A549 (cell line): ENCODE measurements at regions not wholly inside any gene's neighbourhood (a gene's known extent, or its start where the extent isn't known, plus 50 kb on each side); places are given as distances from the start of the nearest gene placed in this dataset.

Experiments
- ATAC-seq, 2 experiments: fragments of 200-7000 bp in 1 of 2; fragments of >200 bp in 1 of 2; cut with Nextera tagmentation in 1 of 2; cut with Tn5 transposase in 1 of 2; 3 replicates each; pipeline versions ENCODE4 v1.8.0 to v1.9.1; 2018 to 2020; ENCODE audit warnings: mild to moderate bottlenecking in 1 of 2, moderate library complexity in 1 of 2
- CTCF ChIA-PET: fragments of 300-600 bp; sonication (Branson Sonifier 250); formaldehyde crosslinking; extraction: SDS; loops from one replicate; lab custom pipeline; 2021; ENCODE audit warnings: antibody characterized with exemption, inconsistent platforms; lab: Yijun Ruan, JAX
- POLR2A ChIA-PET: fragments of 350-600 bp; formaldehyde crosslinking; extraction: SDS; loops from one replicate; lab custom pipeline; 2021; ENCODE audit warnings: antibody characterized with exemption, inconsistent platforms; lab: Yijun Ruan, JAX
- DNase-seq, 2 experiments: peaks; one replicate each; pipeline versions ENCODE4 v3.0.0 to v3.0.0-alpha.2; 2011 to 2016; ENCODE audit warnings: low read depth in 1 of 2, low spot score in 1 of 2
- FAIRE-seq: peaks from 2 replicates; lab custom pipeline; 2011; peaks lifted over from hg19 to GRCh38; lab: Jason Lieb, UNC
- H3K27ac ChIP-seq, 2 experiments: fragments of >200 bp; sonication (Bioruptor Twin); formaldehyde crosslinking; 3 replicates each; pipeline ENCODE4 v1.5.1; 2016 to 2017
- H3K4me1 ChIP-seq: fragments of >200 bp; sonication (Bioruptor Twin); formaldehyde crosslinking; 3 replicates; pipeline ENCODE4 v1.6.1; 2016
- H3K4me2 ChIP-seq: fragments of >200 bp; sonication (Bioruptor Twin); formaldehyde crosslinking; 3 replicates; pipeline ENCODE4 v1.6.1; 2016
- H3K4me3 ChIP-seq: fragments of >200 bp; sonication (Bioruptor Twin); formaldehyde crosslinking; 3 replicates; pipeline ENCODE4 v1.5.1; 2016
- H3K9me3 ChIP-seq: fragments of >200 bp; sonication (Bioruptor Twin); formaldehyde crosslinking; 3 replicates; pipeline ENCODE4 v1.6.1; 2016
- BHLHE40 ChIP-seq: IDR thresholded peaks from 2 replicates; pipeline ENCODE4 v1.6.1; 2012; ENCODE audit warnings: low read depth, low read length, inconsistent platforms
- CEBPB ChIP-seq, 2 experiments: fragments of >200 bp in 1 of 2; sonication (Bioruptor Twin) in 1 of 2; formaldehyde crosslinking in 1 of 2; IDR thresholded peaks; 2 replicates each; pipeline ENCODE4 v1.6.1; 2012 to 2016
- CHD4 ChIP-seq: fragments of 200-600 bp; sonication (generic); IDR thresholded peaks from 2 replicates; pipeline ENCODE4 v1.6.1; 2016; ENCODE audit warnings: antibody characterized with exemption, mild to moderate bottlenecking, borderline replicate concordance
- EHMT2 ChIP-seq: fragments of 200-600 bp; sonication (generic); IDR thresholded peaks from 2 replicates; pipeline ENCODE4 v1.6.1; 2016; ENCODE audit warnings: antibody characterized with exemption, low read depth, mild to moderate bottlenecking, moderate library complexity
- EP300 ChIP-seq, 2 experiments: fragments of >200 bp; sonication (Bioruptor Twin); formaldehyde crosslinking; IDR thresholded peaks; 2 replicates in 1 of 2; 3 replicates in 1 of 2; pipeline ENCODE4 v1.6.1; 2016 to 2017
- FOSB ChIP-seq: fragments of 250-450 bp; sonication (Bioruptor Pico); IDR thresholded peaks from 2 replicates; pipeline ENCODE4 v1.5.0; 2020; ENCODE audit warnings: mild to moderate bottlenecking, moderate library complexity
- FOXS1 ChIP-seq: fragments of 250-450 bp; sonication (Bioruptor Pico); IDR thresholded peaks from 2 replicates; pipeline ENCODE4 v1.5.0; 2020; ENCODE audit warnings: mild to moderate bottlenecking, moderate library complexity
- GATA3 ChIP-seq: IDR thresholded peaks from 2 replicates; pipeline ENCODE4 v1.6.1; 2012; ENCODE audit warnings: borderline replicate concordance
- HDAC2 ChIP-seq: fragments of 200-600 bp; sonication (generic); IDR thresholded peaks from 2 replicates; pipeline ENCODE4 v1.6.1; 2016
- HEYL ChIP-seq: fragments of 250-450 bp; sonication (Bioruptor Pico); IDR thresholded peaks from 2 replicates; pipeline ENCODE4 v1.8.0; 2021; ENCODE audit warnings: mild to moderate bottlenecking, moderate library complexity
- HOXA7 ChIP-seq: fragments of 250-450 bp; sonication (Bioruptor Pico); IDR thresholded peaks from 2 replicates; pipeline ENCODE4 v1.5.0; 2020; ENCODE audit warnings: mild to moderate bottlenecking, moderate library complexity
- HOXB13 ChIP-seq: fragments of 250-450 bp; sonication (Bioruptor Pico); IDR thresholded peaks from 2 replicates; pipeline ENCODE4 v1.5.0; 2020; ENCODE audit warnings: low read depth, mild to moderate bottlenecking, moderate library complexity
- HOXB5 ChIP-seq: fragments of 250-450 bp; sonication (Bioruptor Pico); IDR thresholded peaks from 2 replicates; pipeline ENCODE4 v1.5.0; 2020; ENCODE audit warnings: mild to moderate bottlenecking, moderate library complexity
- JUNB ChIP-seq: fragments of >200 bp; sonication (Bioruptor Twin); formaldehyde crosslinking; IDR thresholded peaks from 2 replicates; pipeline ENCODE4 v1.6.1; 2016
- PHF8 ChIP-seq: fragments of 200-600 bp; sonication (generic); IDR thresholded peaks from 2 replicates; pipeline ENCODE4 v1.6.1; 2016; ENCODE audit warnings: low read depth, mild to moderate bottlenecking, antibody characterized with exemption, moderate library complexity, borderline replicate concordance
- POLR2A ChIP-seq: IDR thresholded peaks from 2 replicates; pipeline ENCODE4 v1.6.1; 2012; ENCODE audit warnings: mild to moderate bottlenecking, low read length
- RAD21 ChIP-seq, 2 experiments: fragments of >200 bp in 1 of 2; sonication (Bioruptor Twin) in 1 of 2; formaldehyde crosslinking in 1 of 2; IDR thresholded peaks in 1 of 2; conservative IDR thresholded peaks in 1 of 2; 2 replicates in 1 of 2; 3 replicates in 1 of 2; pipeline ENCODE4 v1.6.1; 2012 to 2018; ENCODE audit warnings: inconsistent platforms in 1 of 2
- RARB ChIP-seq: fragments of 250-450 bp; sonication (Bioruptor Pico); IDR thresholded peaks from 2 replicates; pipeline ENCODE4 v1.8.0; 2021; ENCODE audit warnings: mild to moderate bottlenecking, moderate library complexity
- RCOR1 ChIP-seq: fragments of 150-350 bp; IDR thresholded peaks from 2 replicates; pipeline ENCODE4 v1.6.1; 2014; ENCODE audit warnings: antibody characterized with exemption, low read length, low read depth
- RNF2 ChIP-seq: fragments of 200-600 bp; sonication (generic); IDR thresholded peaks from 2 replicates; pipeline ENCODE4 v1.6.1; 2016; ENCODE audit warnings: low read depth, mild to moderate bottlenecking, antibody characterized with exemption, moderate library complexity, borderline replicate concordance
- SMC3 ChIP-seq: fragments of >200 bp; sonication (Bioruptor Twin); formaldehyde crosslinking; IDR thresholded peaks from 3 replicates; pipeline ENCODE4 v1.6.1; 2018; ENCODE audit warnings: inconsistent platforms
- ZFP36 ChIP-seq: fragments of 450-650 bp; IDR thresholded peaks from 2 replicates; pipeline ENCODE4 v1.6.1; 2014; ENCODE audit warnings: borderline replicate concordance; ENCODE audit not compliant: partially characterized antibody
- ZSCAN20 ChIP-seq: fragments of 250-450 bp; sonication (Bioruptor Pico); IDR thresholded peaks from 2 replicates; pipeline ENCODE4 v1.8.0; 2022; ENCODE audit warnings: mild to moderate bottlenecking, moderate library complexity
- WGBS: methylation state at CpG from one replicate; pipeline ENCODE4 v1.1.6; 2017; ENCODE audit errors: missing lambda C conversion rate; 5-methylcytosine and 5-hydroxymethylcytosine counted together
- TF ChIP-seq, protein P1 (sequence below): fragments of 150-350 bp; IDR thresholded peaks from 2 replicates; pipeline ENCODE4 v1.6.1; 2014; ENCODE audit warnings: low read depth, mild to moderate bottlenecking, low read length
- TF ChIP-seq, protein P2 (sequence below): fragments of 250-450 bp; sonication (Bioruptor Pico); IDR thresholded peaks from 2 replicates; pipeline ENCODE4 v1.5.0; 2021; ENCODE audit warnings: mild to moderate bottlenecking, moderate library complexity, borderline replicate concordance
- TF ChIP-seq, protein P3 (sequence below): IDR thresholded peaks from 2 replicates; pipeline ENCODE4 v1.6.1; 2012; ENCODE audit warnings: low read depth, borderline replicate concordance
- TF ChIP-seq, protein P4 (sequence below): IDR thresholded peaks from 2 replicates; pipeline ENCODE4 v1.6.1; 2012

DNA sequence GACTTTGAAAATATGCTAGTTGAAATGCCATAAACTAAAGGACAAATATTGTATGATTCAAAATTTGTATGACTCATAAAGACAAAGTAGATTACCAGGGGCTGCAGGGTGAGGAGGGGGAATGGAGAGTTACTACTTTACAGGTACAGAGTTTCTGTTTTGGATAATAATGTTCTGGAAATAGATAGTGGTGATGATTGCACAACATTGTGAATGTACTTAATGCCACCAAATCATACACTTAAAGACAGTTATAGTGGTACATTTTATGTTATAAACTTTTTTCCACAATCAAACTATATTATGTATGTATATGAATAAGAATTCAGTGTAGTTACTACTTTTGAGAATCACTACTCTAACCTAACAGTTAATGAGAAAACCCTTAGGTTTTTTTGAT is 368.1 kb downstream of the ZFHX3 start:
- POLR2A ChIA-PET, result no interaction called here
- Histone ChIP-seq H3K27ac (no peak overlapping the region; a peak in 1 of 6 replicates), H3K4me3 (no peak overlapping the region), H3K4me2 (no peak overlapping the region), H3K4me1 (no peaks in the 10 kb centered on the region; the same call in 2 of the 3 replicates)
- TF ChIP-seq SMC3, result no peak
- no peak for TF ChIP-seq RARB (CRISPR knock-in tag)
- TF ChIP-seq, protein P1, sequence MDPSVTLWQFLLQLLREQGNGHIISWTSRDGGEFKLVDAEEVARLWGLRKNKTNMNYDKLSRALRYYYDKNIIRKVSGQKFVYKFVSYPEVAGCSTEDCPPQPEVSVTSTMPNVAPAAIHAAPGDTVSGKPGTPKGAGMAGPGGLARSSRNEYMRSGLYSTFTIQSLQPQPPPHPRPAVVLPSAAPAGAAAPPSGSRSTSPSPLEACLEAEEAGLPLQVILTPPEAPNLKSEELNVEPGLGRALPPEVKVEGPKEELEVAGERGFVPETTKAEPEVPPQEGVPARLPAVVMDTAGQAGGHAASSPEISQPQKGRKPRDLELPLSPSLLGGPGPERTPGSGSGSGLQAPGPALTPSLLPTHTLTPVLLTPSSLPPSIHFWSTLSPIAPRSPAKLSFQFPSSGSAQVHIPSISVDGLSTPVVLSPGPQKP, result no peak
- no peak for TF ChIP-seq RAD21 (conservative IDR thresholded peaks at IDR 0.05 in 1 of 2, IDR thresholded peaks at IDR 0.05 in 1 of 2)
- TF ChIP-seq HOXA7 (CRISPR knock-in tag), result no peak
- TF ChIP-seq FOXS1 (CRISPR knock-in tag), result no peak
- TF ChIP-seq GATA3, result no peak
- TF ChIP-seq EHMT2, result no peak
- TF ChIP-seq CHD4, result no peak
- TF ChIP-seq HDAC2, result no peak
- TF ChIP-seq, protein P2, sequence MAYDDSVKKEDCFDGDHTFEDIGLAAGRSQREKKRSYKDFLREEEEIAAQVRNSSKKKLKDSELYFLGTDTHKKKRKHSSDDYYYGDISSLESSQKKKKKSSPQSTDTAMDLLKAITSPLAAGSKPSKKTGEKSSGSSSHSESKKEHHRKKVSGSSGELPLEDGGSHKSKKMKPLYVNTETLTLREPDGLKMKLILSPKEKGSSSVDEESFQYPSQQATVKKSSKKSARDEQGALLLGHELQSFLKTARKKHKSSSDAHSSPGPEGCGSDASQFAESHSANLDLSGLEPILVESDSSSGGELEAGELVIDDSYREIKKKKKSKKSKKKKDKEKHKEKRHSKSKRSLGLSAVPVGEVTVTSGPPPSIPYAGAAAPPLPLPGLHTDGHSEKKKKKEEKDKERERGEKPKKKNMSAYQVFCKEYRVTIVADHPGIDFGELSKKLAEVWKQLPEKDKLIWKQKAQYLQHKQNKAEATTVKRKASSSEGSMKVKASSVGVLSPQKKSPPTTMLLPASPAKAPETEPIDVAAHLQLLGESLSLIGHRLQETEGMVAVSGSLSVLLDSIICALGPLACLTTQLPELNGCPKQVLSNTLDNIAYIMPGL (CRISPR knock-in tag), result no peak
- no peak for TF ChIP-seq POLR2A
- TF ChIP-seq HOXB5, result no peak
- no peak for TF ChIP-seq BHLHE40
- TF ChIP-seq ZFP36, result no peak
- TF ChIP-seq FOSB (CRISPR knock-in tag), result no peak
- no peak for TF ChIP-seq EP300 (IDR thresholded peaks at IDR 0.05)
- TF ChIP-seq, all 56 proteins: peak for 0
- CTCF ChIA-PET, result no interaction called here
- H3K9me3 ChIP-seq, result 0 out of 3 replicates have a peak, but pooled peaks cover 8% of the 10 kb centered on the region
- FAIRE-seq, result no peak
- no peak for DNase-seq
- ATAC-seq, result no peak

DNA sequence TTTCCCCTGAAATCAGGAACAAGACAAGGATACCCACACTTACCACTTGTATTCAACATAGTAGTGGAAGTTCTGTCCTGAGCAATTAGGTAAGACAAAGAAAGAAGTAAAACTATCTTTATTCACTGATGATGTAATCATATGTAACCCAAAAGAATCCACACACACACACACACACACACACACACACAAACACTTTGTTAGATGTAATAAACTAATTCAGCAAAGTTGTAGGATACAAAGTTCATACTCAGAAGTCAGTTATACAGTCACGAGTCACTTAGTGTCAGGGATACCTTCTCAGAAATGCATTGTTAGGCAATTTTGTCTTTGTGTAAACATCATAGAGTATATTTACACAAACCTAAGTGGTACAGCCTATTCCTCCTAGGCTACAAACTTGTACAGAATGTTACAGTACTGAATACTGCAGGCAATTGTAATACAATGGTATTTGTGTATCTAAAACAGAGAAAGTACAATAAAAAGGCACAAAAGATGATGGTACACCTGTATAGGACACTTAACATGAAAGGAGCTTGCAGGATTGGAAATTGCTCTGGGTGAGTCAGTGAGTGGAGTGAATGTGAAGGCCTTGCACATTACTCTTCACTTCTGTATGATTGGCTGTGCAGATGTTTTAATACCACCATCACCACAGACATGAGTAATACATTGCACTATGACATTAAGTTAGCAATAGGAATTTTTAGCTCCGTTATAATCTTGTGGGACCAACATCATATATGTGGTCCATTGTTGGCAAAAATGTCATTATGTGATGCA is 370.1 kb downstream of the ZFHX3 start:
- Histone ChIP-seq H3K4me2 (no peak overlapping the region), H3K4me1 (no peaks in the 10 kb centered on the region; the same call in 2 of the 3 replicates), H3K4me3 (no peak overlapping the region), H3K27ac (peak overlapping the region in 1 of 2 experiments; percentile 49; a peak in 1 of 6 replicates), H3K9me3 (peaks cover 27% of the 10 kb centered on the region; the same call in 1 of the 3 replicates)
- ATAC-seq (no peak; a peak in 1 of 6 replicates), DNase-seq (no peak), FAIRE-seq (no peak)
- 38% methylated on average over 2 of the region's 2 CpGs for WGBS
- ChIA-PET POLR2A (no interaction called here), CTCF (interaction anchor here (0.6 kb wide), 1 partner anchor 39 kb away, joined by 4 read pairs; no protein-coding TSS in a partner anchor)
- TF ChIP-seq HOXB13, result no peak
- TF ChIP-seq, protein P3, sequence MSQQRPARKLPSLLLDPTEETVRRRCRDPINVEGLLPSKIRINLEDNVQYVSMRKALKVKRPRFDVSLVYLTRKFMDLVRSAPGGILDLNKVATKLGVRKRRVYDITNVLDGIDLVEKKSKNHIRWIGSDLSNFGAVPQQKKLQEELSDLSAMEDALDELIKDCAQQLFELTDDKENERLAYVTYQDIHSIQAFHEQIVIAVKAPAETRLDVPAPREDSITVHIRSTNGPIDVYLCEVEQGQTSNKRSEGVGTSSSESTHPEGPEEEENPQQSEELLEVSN, result no peak
- TF ChIP-seq RNF2, result no peak

DNA sequence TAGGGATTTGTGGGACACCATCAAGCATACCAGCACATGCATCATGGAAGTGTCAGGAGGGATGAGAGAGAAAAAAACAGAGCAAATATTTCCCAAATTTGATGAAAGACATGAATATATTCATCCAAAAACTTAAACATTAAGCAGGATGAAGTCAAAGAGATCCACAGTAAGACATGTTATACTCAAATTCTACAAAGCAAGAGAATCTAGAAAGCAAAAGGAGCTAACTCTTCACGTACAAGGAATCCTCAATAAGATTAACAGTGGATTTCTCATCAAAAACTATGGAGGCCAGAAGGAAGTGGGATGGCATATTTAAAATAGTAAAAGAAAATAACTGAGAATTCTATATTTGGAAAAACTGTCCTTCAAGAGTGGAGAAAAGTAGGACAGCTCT is 374.8 kb downstream of the ZFHX3 start:
- no peak overlapping the region for H3K27ac ChIP-seq
- no peak for FAIRE-seq
- CTCF ChIA-PET, result interaction anchor here (1.1 kb wide), 1 partner anchor 52 kb away, joined by 3 read pairs; no protein-coding TSS in a partner anchor
- H3K4me1 ChIP-seq, result no peaks in the 10 kb centered on the region
- peaks cover 42% of the 10 kb centered on the region; the same call in 2 of the 3 replicates for H3K9me3 ChIP-seq
- no peak overlapping the region for H3K4me3 ChIP-seq
- peak in 1 of 2 experiments; percentile 24 for DNase-seq
- no peak overlapping the region for H3K4me2 ChIP-seq
- no peak for ATAC-seq
- POLR2A ChIA-PET, result no interaction called here
- WGBS, result 57% methylated on average over 1 of the region's 1 CpG
- TF ChIP-seq PHF8 (no peak), FOSB (CRISPR knock-in tag) (no peak), ZSCAN20 (CRISPR knock-in tag) (no peak), RCOR1 (no peak), JUNB (no peak), HOXB5 (no peak), HOXA7 (CRISPR knock-in tag) (no peak), HEYL (no peak), BHLHE40 (no peak), CEBPB (IDR thresholded peaks at IDR 0.05) (no peak)
- TF ChIP-seq, protein P4, sequence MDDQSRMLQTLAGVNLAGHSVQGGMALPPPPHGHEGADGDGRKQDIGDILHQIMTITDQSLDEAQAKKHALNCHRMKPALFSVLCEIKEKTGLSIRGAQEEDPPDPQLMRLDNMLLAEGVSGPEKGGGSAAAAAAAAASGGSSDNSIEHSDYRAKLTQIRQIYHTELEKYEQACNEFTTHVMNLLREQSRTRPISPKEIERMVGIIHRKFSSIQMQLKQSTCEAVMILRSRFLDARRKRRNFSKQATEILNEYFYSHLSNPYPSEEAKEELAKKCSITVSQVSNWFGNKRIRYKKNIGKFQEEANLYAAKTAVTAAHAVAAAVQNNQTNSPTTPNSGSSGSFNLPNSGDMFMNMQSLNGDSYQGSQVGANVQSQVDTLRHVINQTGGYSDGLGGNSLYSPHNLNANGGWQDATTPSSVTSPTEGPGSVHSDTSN, result no peak
